ENCODE measurements at regions not wholly inside any gene's neighbourhood (a gene's known extent, or its start where the extent isn't known, plus 50 kb on each side); places are given as distances from the start of the nearest gene placed in this dataset.

- Mint-ChIP-seq H3K27me3 (ENCODE audit: low read depth) (peaks cover 8% of the 10 kb centered on the region), H3K27ac (no peak overlapping the region), H3K36me3 (ENCODE audit: low read depth) (no peaks in the 10 kb centered on the region), H3K9me3 (peaks cover 3% of the 10 kb centered on the region), H3K4me3 (no peak overlapping the region), H3K4me1 (no peaks in the 10 kb centered on the region)
- TF ChIP-seq CTCF (IDR thresholded peaks at IDR 0.05; ENCODE audit: unreplicated experiment in 3 of 3), result no peak
These were observed 81.0 kb upstream of the SNX19 start for GRCh38 chr11:130997278-130997677.

GRCh38 chr11:130999086-130999485 is 82.8 kb upstream of the SNX19 start:
- H3K27me3 Mint-ChIP-seq (ENCODE audit: low read depth), result peaks cover 8% of the 10 kb centered on the region
- H3K36me3 Mint-ChIP-seq (ENCODE audit: low read depth), result no peaks in the 10 kb centered on the region
- H3K4me3 Mint-ChIP-seq, result no peak overlapping the region
- no peak overlapping the region for H3K27ac Mint-ChIP-seq
- peaks cover 3% of the 10 kb centered on the region for H3K9me3 Mint-ChIP-seq
- no peak for TF ChIP-seq CTCF (IDR thresholded peaks at IDR 0.05; ENCODE audit: unreplicated experiment in 3 of 3)
- no peaks in the 10 kb centered on the region for H3K4me1 Mint-ChIP-seq

- Mint-ChIP-seq H3K9me3 (peaks cover 3% of the 10 kb centered on the region), H3K4me1 (no peaks in the 10 kb centered on the region), H3K4me3 (no peak overlapping the region), H3K27me3 (ENCODE audit: low read depth) (peaks cover 2% of the 10 kb centered on the region), H3K27ac (no peak overlapping the region), H3K36me3 (ENCODE audit: low read depth) (no peaks in the 10 kb centered on the region)
- TF ChIP-seq CTCF (IDR thresholded peaks at IDR 0.05; ENCODE audit: unreplicated experiment in 3 of 3), result no peak
These were observed 83.9 kb upstream of the SNX19 start for GRCh38 chr11:130999992-131000770.

GRCh38 chr11:131002145-131002544 is 85.9 kb upstream of the SNX19 start:
- Mint-ChIP-seq H3K27ac (no peak overlapping the region), H3K36me3 (ENCODE audit: low read depth) (no peaks in the 10 kb centered on the region), H3K9me3 (peaks cover 3% of the 10 kb centered on the region), H3K4me1 (no peaks in the 10 kb centered on the region), H3K27me3 (ENCODE audit: low read depth) (no peaks in the 10 kb centered on the region), H3K4me3 (no peak overlapping the region)
- TF ChIP-seq CTCF (IDR thresholded peaks at IDR 0.05; ENCODE audit: unreplicated experiment in 3 of 3), result no peak

- Mint-ChIP-seq H3K36me3 (ENCODE audit: low read depth) (no peaks in the 10 kb centered on the region), H3K4me3 (no peak overlapping the region), H3K9me3 (peaks cover 8% of the 10 kb centered on the region), H3K27me3 (ENCODE audit: low read depth) (peaks cover 7% of the 10 kb centered on the region), H3K4me1 (no peaks in the 10 kb centered on the region), H3K27ac (no peak overlapping the region)
- no peak for TF ChIP-seq CTCF (IDR thresholded peaks at IDR 0.05; ENCODE audit: unreplicated experiment in 3 of 3)
These were observed 89.5 kb upstream of the SNX19 start for GRCh38 chr11:131005829-131006228.

GRCh38 chr11:131025020-131025419 is 108.7 kb upstream of the SNX19 start:
- Mint-ChIP-seq H3K36me3 (ENCODE audit: low read depth) (no peaks in the 10 kb centered on the region), H3K27me3 (ENCODE audit: low read depth) (peaks cover 18% of the 10 kb centered on the region), H3K9me3 (no peaks in the 10 kb centered on the region), H3K4me3 (no peak overlapping the region), H3K4me1 (peaks cover 6% of the 10 kb centered on the region), H3K27ac (no peak overlapping the region)
- peak; percentile 49 to 59 (median 54) for TF ChIP-seq CTCF (IDR thresholded peaks at IDR 0.05; ENCODE audit: unreplicated experiment in 3 of 3)
